Tibial nerve (tissue), 4 donors: ENCODE measurements at regions not wholly inside any gene's neighbourhood (a gene's known extent, or its start where the extent isn't known, plus 50 kb on each side); places are given as distances from the start of the nearest gene placed in this dataset.

ENCODE experiments used
- EP300 ChIP-seq, 2 donors: sonication (generic); formaldehyde crosslinking; IDR thresholded peaks; one replicate each; pipeline ENCODE4 v1.6.1; 2017; ENCODE audit warnings: antibody characterized with exemption in 2 of 2, mild to moderate bottlenecking in 1 of 2
- TF ChIP-seq, protein P1 (sequence below), 5 experiments: fragments of 200-600 bp in 3 of 5; fragments of 450-650 bp in 2 of 5; sonication (generic) in 3 of 5; IDR thresholded peaks; one replicate each; pipeline ENCODE4 v1.5.1; 2016 to 2019; ENCODE audit warnings: antibody characterized with exemption in 5 of 5, mild to moderate bottlenecking in 3 of 5, moderate library complexity in 2 of 5

DNA sequence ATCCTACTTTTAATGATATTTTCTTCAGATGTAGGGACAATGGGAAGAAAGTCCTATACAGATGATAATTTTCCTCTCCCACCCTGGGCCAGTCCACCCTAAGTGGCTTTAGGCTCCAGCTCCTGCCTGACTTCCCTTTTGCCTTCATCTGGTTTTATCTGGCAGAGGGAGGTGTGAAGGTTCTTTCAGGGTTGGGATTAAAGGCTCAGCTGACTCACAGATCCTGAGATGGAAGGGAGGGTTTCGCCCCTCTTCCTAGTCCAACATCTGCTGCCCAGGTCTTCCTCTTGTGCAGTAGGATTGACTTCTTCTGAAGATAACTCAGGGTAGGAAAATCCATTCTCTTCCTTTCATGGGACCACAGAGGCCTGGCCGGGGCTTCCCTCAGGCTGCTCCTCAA lies 362.4 kb upstream of the KAZN start:
- no peak for TF ChIP-seq EP300 (IDR thresholded peaks at IDR 0.05)
- TF ChIP-seq, protein P1, sequence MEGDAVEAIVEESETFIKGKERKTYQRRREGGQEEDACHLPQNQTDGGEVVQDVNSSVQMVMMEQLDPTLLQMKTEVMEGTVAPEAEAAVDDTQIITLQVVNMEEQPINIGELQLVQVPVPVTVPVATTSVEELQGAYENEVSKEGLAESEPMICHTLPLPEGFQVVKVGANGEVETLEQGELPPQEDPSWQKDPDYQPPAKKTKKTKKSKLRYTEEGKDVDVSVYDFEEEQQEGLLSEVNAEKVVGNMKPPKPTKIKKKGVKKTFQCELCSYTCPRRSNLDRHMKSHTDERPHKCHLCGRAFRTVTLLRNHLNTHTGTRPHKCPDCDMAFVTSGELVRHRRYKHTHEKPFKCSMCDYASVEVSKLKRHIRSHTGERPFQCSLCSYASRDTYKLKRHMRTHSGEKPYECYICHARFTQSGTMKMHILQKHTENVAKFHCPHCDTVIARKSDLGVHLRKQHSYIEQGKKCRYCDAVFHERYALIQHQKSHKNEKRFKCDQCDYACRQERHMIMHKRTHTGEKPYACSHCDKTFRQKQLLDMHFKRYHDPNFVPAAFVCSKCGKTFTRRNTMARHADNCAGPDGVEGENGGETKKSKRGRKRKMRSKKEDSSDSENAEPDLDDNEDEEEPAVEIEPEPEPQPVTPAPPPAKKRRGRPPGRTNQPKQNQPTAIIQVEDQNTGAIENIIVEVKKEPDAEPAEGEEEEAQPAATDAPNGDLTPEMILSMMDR (IDR thresholded peaks at IDR 0.05), result no peak
